NCI-H774 (cell line): ENCODE measurements at regions not wholly inside any gene's neighbourhood (a gene's known extent, or its start where the extent isn't known, plus 50 kb on each side); places are given as distances from the start of the nearest gene placed in this dataset.

Experiments
- DNase-seq: peaks from one replicate; lab custom pipeline; 2025; lab: John Stamatoyannopoulos, UW

GRCh38 chr11:32002311-32002710 is 88.6 kb upstream of the RCN1 start:
- DNase-seq: no peak

GRCh38 chr11:31997955-31998354 is 92.9 kb upstream of the RCN1 start:
- DNase-seq: no peak

GRCh38 chr11:31996159-31996881 is 94.6 kb upstream of the RCN1 start:
- DNase-seq: no peak

DNA sequence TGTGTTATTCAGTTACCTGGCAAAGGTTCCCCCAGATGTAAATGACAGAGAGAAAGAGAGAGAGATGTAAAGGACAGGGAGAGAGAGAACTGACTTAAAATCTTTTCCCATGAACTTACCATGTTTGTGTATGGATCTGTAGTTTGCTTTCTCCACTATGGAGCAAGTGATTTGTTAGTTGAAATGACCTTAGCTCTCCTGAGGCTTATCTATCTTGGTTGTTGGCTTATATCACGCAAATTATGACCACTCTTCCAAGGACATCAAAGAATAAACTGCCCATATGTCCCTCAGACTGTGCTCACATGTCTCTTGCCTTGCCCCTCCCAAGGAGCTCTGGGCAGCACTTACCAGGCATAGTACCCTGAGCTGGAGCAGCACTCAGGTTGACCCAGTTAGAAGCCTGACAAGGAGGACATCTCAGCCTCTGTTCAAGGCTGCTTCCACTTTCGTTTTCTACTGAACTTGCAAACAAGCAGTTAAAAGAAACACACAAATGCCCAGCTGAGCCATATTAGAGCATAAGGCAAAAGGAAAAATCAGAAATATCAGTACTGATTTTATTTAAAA is 95.3 kb upstream of the RCN1 start:
- DNase-seq: no peak

DNA sequence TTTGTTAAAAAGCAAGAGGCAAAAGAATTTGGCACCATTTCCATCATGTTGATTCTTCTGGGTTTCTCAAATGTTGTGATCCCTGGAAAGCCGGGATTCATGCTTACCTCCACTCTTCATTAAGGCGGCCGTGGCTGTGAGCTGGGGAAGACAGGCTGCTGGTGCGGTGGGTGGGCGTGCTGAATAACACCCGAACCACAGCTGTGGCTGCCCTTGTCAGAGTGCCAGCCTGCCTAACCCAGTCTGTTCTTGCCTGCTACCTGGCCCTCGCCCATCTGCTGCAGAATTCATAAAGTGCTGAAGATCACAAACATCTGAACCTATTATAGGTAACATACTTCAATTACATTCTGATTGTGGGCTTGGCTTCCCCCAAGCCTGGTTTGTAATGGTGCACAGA is 95.8 kb upstream of the RCN1 start:
- DNase-seq: no peak

- no peak for DNase-seq
Observed at GRCh38 chr11:31987118-31988005, 103.5 kb upstream of the RCN1 start.

- no peak for DNase-seq
Observed at GRCh38 chr11:31986201-31986889, 104.5 kb upstream of the RCN1 start.

- no peak for DNase-seq
Observed at GRCh38 chr11:31981457-31981856, 109.4 kb upstream of the RCN1 start.

- DNase-seq: no peak
Observed at GRCh38 chr11:31977343-31977742, 113.5 kb upstream of the RCN1 start.

DNA sequence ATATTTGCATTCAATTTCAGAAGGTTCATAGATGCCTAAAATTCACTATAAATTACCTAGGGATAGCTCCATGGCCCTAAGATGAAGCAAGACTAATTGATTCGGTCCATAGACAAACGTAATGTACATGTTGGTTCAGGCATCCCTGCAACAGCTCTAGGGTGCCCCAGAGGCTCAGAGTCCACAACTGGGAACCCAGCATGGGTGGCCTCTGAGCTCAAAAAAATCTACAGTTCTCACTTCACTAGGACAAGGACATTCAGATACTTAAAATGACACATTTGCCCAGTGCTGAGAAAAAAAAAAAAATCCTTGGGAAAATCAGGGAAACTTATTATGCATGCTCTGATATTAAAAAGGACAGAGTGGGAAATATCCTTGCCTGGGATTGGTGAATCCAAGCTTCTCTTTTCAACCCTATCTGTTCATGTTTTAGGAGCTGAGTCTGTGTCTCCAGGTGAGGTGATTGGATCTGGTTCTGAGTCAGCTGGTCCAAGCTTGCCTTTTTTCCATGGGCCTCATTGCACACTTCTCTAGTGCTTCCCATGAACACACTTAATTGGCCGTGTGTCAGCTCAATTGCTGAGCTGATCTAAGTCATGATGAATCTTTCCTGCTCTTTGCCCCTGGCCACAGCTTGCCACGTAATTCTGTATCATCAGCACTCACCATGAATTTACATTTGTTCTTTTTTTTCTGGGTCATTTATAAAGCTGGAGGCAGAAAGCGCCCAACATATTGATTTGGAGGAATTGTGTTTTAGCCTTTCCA is 116.3 kb upstream of the RCN1 start:
- DNase-seq: no peak

- no peak for DNase-seq
Observed at GRCh38 chr11:31973172-31973571, 117.7 kb upstream of the RCN1 start.

GRCh38 chr11:31972623-31973022 is 118.3 kb upstream of the RCN1 start:
- DNase-seq: no peak

DNA sequence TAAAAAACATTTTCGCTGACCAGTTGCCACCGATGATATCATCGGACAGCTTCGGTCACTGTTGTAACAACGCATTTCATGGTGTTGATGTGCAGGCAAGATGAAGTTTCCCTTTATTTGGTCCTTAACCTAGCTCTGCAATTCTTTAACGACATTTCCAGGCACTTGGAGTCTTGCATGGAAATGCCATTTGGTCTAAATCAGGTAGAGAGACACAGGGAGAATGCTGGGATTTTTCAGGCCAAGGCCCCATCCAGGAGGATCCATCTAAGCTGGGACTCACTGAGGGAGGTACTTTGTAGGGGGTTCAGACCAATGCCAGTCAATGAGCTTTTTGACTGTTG is 121.5 kb upstream of the RCN1 start:
- no peak for DNase-seq

GRCh38 chr11:31968461-31969358 is 122.2 kb upstream of the RCN1 start:
- DNase-seq: no peak

DNA sequence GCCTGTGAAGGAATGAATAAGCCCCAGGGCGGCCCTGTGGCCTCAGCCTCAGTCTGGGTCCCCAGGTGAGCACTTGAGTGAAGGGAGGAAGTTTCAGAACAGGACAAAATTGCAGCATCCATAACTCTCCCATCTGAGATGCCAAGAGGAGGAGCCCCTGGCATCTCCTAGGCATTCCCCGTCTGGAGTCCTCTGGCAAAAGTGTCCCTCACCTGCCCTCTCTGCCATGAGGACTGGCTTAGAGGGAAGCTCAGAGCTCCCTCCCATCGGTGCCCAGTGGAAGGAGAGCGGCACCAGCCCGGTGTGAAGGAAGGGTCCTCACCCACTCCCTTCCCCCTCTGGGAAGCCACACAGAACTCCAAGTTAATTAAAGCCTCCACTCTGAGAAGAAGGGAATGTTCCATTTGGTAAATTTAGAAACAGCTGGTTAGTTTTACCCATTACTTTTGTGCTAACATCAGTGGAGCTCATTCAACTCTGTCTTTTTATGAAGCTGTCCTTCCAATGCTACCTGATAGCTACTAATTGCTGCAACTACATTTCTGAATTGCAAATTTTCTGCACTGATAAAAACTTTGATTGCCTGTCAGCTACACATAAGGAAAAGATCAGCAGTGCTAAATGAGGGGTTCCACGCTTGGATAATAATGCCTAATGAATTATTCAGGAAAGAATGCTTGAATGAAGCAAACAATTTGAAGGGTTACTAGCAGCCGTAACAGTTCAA is 123.3 kb upstream of the RCN1 start:
- DNase-seq: no peak

DNA sequence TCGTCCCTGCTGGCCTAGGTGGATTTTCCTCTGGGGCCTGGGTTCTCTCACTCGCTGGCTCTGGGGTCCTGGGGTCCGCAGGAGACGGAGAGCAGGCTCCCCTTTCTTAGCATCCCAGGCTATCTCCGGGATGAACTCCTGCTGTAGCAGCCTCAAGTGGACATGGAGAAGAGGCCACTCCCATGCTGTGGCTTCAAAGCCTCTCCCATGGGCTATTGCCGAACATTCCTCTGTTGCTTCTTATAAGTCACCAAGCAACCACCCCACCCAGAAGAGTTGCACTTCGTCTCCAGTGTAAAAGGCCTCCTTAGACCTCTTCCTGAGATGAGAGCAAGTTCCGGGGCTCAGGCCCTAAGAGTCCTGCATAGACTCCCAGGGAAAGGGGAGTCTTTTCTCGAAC is 124.0 kb upstream of the RCN1 start:
- no peak for DNase-seq

DNA sequence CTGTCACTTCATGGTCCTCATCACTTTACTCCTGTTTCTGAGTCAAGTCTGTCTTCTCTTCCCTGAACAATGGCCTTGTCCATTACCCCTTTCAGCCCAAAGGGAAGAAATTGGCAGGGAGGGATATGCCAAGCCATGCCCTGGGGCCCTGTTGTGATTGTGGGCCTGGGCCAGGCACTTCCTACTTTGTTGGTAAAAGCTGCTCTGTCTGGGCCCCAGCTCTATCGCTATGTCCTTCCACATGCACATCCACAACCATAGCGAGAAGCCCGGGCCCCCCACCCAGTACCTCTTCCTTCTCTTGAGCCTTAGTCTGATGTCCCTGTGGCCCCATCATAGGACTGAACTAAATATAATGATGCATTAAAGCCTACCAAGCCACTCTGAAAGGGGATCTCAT is 126.7 kb upstream of the RCN1 start:
- no peak for DNase-seq

- DNase-seq: no peak
Observed at GRCh38 chr11:31960126-31960525, 130.7 kb upstream of the RCN1 start.

- DNase-seq: no peak
Observed at GRCh38 chr11:31959716-31960115, 131.2 kb upstream of the RCN1 start.

DNA sequence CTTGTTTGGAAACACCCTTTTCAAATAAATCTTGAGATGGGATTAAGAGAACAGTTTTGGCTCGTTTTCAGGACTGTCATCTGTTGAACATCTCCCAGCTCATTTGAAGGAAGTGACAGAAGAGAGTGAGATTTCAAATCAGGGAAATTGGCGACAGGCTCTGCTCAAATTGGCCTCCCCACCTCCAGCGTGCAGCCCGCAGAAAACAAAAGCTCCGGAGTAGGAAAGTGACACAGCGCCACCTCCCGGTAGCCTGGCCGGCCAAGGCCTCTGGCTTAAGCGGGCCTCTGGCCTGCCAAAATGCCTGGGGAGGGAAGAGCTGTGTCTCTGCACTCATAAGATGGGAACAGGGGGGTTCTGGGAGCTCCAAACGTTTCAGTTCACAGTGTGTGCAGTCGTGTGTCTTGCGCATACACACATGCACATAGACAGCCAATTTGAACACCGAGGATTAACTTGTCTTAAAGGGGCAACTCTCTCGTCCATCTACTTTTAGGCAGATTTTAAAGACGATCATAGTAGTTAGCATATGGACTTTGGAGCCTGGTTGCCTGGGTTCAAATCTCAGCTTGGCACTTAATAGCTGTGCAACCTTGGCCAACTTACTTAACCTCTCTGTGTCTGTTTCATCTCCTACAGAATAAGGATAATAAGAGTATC is 132.7 kb upstream of the RCN1 start:
- DNase-seq: no peak
